ENCODE measurements at regions not wholly inside any gene's neighbourhood (a gene's known extent, or its start where the extent isn't known, plus 50 kb on each side); places are given as distances from the start of the nearest gene placed in this dataset.

DNA sequence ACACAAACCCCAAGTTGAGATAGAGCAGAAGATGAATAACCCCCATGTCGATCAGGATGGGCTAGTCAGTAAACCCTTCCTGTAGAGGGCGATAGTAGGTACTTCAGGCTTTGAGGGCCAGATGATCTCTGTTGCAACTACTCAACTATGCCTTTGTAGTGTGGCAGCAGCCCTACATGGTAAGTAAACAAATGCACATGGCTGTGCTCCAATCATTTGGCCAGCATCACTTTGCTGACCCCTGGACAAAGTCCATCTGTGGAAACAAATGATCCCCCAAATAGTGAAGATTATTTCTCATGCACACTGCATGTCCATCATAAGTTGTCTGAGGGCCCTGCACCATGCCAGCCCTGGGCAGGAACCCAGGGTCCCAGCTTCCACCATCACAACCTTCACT, 402.2 kb upstream of the PROK2 start:
- WGBS (ENCODE audit: extremely low coverage, insufficient read length, low lambda C conversion rate) = no CpG with 5 or more reads among the region's 2 CpGs
- H3K14ac ChIP-seq (ENCODE audit: insufficient read depth, low read length) = no peak overlapping the region
- no peak overlapping the region for H2BK20ac ChIP-seq (ENCODE audit: low read depth, low read length, poor library complexity, severe bottlenecking)
- no peak overlapping the region for H2AFZ ChIP-seq (ENCODE audit: low read length)
- H3K9me3 Mint-ChIP-seq = peaks cover under 1 to 8% of the 10 kb centered on the region in 2 experiments; a peak in 4 of 5 replicates
- no peaks in the 10 kb centered on the region for H3K79me1 ChIP-seq (ENCODE audit: insufficient read depth, low read depth, low read length, poor library complexity, severe bottlenecking)
- H4K5ac ChIP-seq (ENCODE audit: insufficient read length, low read depth, low read length) = no peak overlapping the region
- H3K27ac Mint-ChIP-seq = no peak overlapping the region
- H2BK15ac ChIP-seq (ENCODE audit: low read depth, low read length) = no peak overlapping the region
- TF ChIP-seq, protein P1, sequence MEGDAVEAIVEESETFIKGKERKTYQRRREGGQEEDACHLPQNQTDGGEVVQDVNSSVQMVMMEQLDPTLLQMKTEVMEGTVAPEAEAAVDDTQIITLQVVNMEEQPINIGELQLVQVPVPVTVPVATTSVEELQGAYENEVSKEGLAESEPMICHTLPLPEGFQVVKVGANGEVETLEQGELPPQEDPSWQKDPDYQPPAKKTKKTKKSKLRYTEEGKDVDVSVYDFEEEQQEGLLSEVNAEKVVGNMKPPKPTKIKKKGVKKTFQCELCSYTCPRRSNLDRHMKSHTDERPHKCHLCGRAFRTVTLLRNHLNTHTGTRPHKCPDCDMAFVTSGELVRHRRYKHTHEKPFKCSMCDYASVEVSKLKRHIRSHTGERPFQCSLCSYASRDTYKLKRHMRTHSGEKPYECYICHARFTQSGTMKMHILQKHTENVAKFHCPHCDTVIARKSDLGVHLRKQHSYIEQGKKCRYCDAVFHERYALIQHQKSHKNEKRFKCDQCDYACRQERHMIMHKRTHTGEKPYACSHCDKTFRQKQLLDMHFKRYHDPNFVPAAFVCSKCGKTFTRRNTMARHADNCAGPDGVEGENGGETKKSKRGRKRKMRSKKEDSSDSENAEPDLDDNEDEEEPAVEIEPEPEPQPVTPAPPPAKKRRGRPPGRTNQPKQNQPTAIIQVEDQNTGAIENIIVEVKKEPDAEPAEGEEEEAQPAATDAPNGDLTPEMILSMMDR (conservative IDR thresholded peaks at IDR 0.05) = peak; percentile 58
- no peak overlapping the region for H3K4me3 Mint-ChIP-seq
- H4K91ac ChIP-seq (ENCODE audit: insufficient read length, low read depth, low read length) = no peak overlapping the region
- no peaks in the 10 kb centered on the region for H3K23me2 ChIP-seq (ENCODE audit: insufficient read length, low read depth, low read length, poor library complexity, severe bottlenecking)
- H3K9me3 ChIP-seq (ENCODE audit: control insufficient read depth, low read depth, low read length) = no peaks in the 10 kb centered on the region
- no peak overlapping the region for H3K18ac ChIP-seq (ENCODE audit: insufficient read length, low read depth, low read length)
- H3K4ac ChIP-seq (ENCODE audit: low read depth, low read length) = no peak overlapping the region
- H3K4me1 ChIP-seq (ENCODE audit: insufficient read depth, low read length) = no peaks in the 10 kb centered on the region
- no peaks in the 10 kb centered on the region for H3K36me3 Mint-ChIP-seq (ENCODE audit: insufficient read depth in 1 of 3, low read depth in 3 of 3)
- H3K4me1 Mint-ChIP-seq = no peaks in the 10 kb centered on the region
- H2AK5ac ChIP-seq (ENCODE audit: insufficient read length, low read length) = no peak overlapping the region
- no peak overlapping the region for H3K9ac ChIP-seq (ENCODE audit: extremely low read depth, insufficient read length, low read length)
- H3K27me3 ChIP-seq (ENCODE audit: insufficient read depth, low read length) = no peaks in the 10 kb centered on the region
- no peak overlapping the region for H3K56ac ChIP-seq (ENCODE audit: insufficient read length, low read depth, low read length)
- no peak overlapping the region for H3T11ph ChIP-seq (ENCODE audit: low read length)
- DNase-seq = no peak
- H2BK5ac ChIP-seq (ENCODE audit: insufficient read length, low read length) = no peak overlapping the region
- H3K27ac ChIP-seq (ENCODE audit: insufficient read length, low read depth, low read length) = no peak overlapping the region
- H3K27me3 Mint-ChIP-seq (ENCODE audit: low read depth) = peaks cover 7% of the 10 kb centered on the region; the same call in 1 of the 2 replicates
- no peak overlapping the region for H3K23ac ChIP-seq (ENCODE audit: insufficient read length, low read depth, low read length)
- H2BK12ac ChIP-seq (ENCODE audit: insufficient read length, low read depth, low read length) = no peak overlapping the region
- H3K4me2 ChIP-seq (ENCODE audit: insufficient read depth, insufficient read length, low read length) = no peak overlapping the region
- no peak overlapping the region for H4K8ac ChIP-seq (replicated peaks; ENCODE audit: insufficient read length, low read depth, low read length)
- no peaks in the 10 kb centered on the region for H4K20me1 ChIP-seq (ENCODE audit: control insufficient read depth, insufficient read depth, insufficient read length)
- no peak overlapping the region for H2BK120ac ChIP-seq (ENCODE audit: low read depth, low read length, poor library complexity, severe bottlenecking)
- H3K79me2 ChIP-seq (ENCODE audit: insufficient read depth, low read length) = no peaks in the 10 kb centered on the region

Measured in H9 (cell line).